IMR-90 (cell line): ENCODE measurements at regions not wholly inside any gene's neighbourhood (a gene's known extent, or its start where the extent isn't known, plus 50 kb on each side); places are given as distances from the start of the nearest gene placed in this dataset.

Experiments used
- ATAC-seq: fragments of 200-7000 bp; cut with Tn5 transposase; 2 replicates; pipeline ENCODE4 v1.9.1; 2020; ENCODE audit warnings: low read depth, mild to moderate bottlenecking, moderate library complexity
- BruUV-seq: library from RNA; stranded (reverse); fragments of 400-500 nt; replicated peaks from 2 replicates; lab custom pipeline; 2021; lab: Mats Ljungman, UMichigan
- CTCF ChIA-PET: fragments of 300-600 bp; formaldehyde crosslinking; extraction: SDS; loops from one replicate; lab custom pipeline; 2021; ENCODE audit warnings: antibody characterized with exemption; lab: Yijun Ruan, JAX
- POLR2A ChIA-PET: fragments of 300-600 bp; sonication (Branson Sonifier 250); formaldehyde crosslinking; loops from one replicate; lab custom pipeline; 2022; ENCODE audit warnings: antibody characterized with exemption; ENCODE audit not compliant: unreplicated experiment; lab: Charles Lee
- DNase-seq: peaks from one replicate; pipeline ENCODE4 v3.0.0; 2013
- H2AFZ ChIP-seq: replicated peaks from 2 replicates; pipeline ENCODE3; 2013; ENCODE audit warnings: low read length, mild to moderate bottlenecking; ENCODE audit not compliant: poor library complexity
- H2AK5ac ChIP-seq: 2 replicates; pipeline ENCODE4 v1.6.1; 2013; ENCODE audit warnings: low read depth, low read length, inconsistent platforms
- H2AK9ac ChIP-seq: replicated peaks from 2 replicates; pipeline ENCODE3; 2013; ENCODE audit warnings: mild to moderate bottlenecking, low read depth, low read length, moderate library complexity; ENCODE audit not compliant: poor library complexity
- H2BK120ac ChIP-seq: 2 replicates; pipeline ENCODE4 v1.6.1; 2013; ENCODE audit warnings: low read depth, low read length, inconsistent platforms
- H2BK15ac ChIP-seq: 3 replicates; pipeline ENCODE4 v1.6.1; 2013; ENCODE audit warnings: low read depth, low read length, inconsistent platforms
- H2BK20ac ChIP-seq: 2 replicates; pipeline ENCODE4 v1.6.1; 2013; ENCODE audit warnings: low read depth, mild to moderate bottlenecking, inconsistent platforms, low read length, moderate library complexity
- H2BK5ac ChIP-seq: 2 replicates; pipeline ENCODE4 v1.6.1; 2013; ENCODE audit warnings: mild to moderate bottlenecking, low read depth, low read length, inconsistent platforms; ENCODE audit not compliant: poor library complexity, severe bottlenecking
- H3K14ac ChIP-seq: replicated peaks from 2 replicates; pipeline ENCODE4 v1.6.1; 2013; ENCODE audit warnings: low read depth, low read length, inconsistent platforms
- H3K18ac ChIP-seq: 2 replicates; pipeline ENCODE4 v1.6.1; 2013; ENCODE audit warnings: low read depth, low read length, control low read depth
- H3K23ac ChIP-seq: 2 replicates; pipeline ENCODE4 v1.6.1; 2013; ENCODE audit warnings: low read depth, low read length, inconsistent platforms
- H3K27ac ChIP-seq: 2 replicates; pipeline ENCODE4 v1.5.1; 2013; ENCODE audit warnings: mild to moderate bottlenecking, control low read depth, low read length; ENCODE audit not compliant: insufficient read depth
- H3K27me3 ChIP-seq: 2 replicates; pipeline ENCODE4 v1.6.1; 2013; ENCODE audit warnings: low read length; ENCODE audit not compliant: control insufficient read depth, insufficient read depth
- H3K36me3 ChIP-seq: 2 replicates; pipeline ENCODE4 v1.6.1; 2013; ENCODE audit warnings: low read length, mixed read lengths; ENCODE audit not compliant: control insufficient read depth, insufficient read depth
- H3K4ac ChIP-seq: 2 replicates; pipeline ENCODE4 v1.6.1; 2013; ENCODE audit warnings: low read depth, low read length, inconsistent platforms
- H3K4me1 ChIP-seq: 2 replicates; pipeline ENCODE4 v1.6.1; 2013; ENCODE audit warnings: low read length, mixed read lengths; ENCODE audit not compliant: control insufficient read depth, insufficient read depth
- H3K4me2 ChIP-seq: 2 replicates; pipeline ENCODE4 v1.6.1; 2013; ENCODE audit warnings: low read depth, mild to moderate bottlenecking, control low read depth, low read length, moderate library complexity
- H3K4me3 ChIP-seq: 2 replicates; pipeline ENCODE4 v1.5.1; 2013; ENCODE audit warnings: low read depth, mild to moderate bottlenecking, control low read depth, low read length, moderate library complexity; ENCODE audit not compliant: insufficient read depth
- H3K56ac ChIP-seq: 2 replicates; pipeline ENCODE4 v1.6.1; 2013; ENCODE audit warnings: low read length, inconsistent platforms; ENCODE audit not compliant: insufficient read depth; ENCODE audit errors: extremely low read depth
- H3K79me1 ChIP-seq, 2 experiments: 2 replicates each; pipeline ENCODE4 v1.6.1; 2013; ENCODE audit warnings: low read length in 2 of 2, inconsistent platforms in 1 of 2, low read depth in 1 of 2
- H3K9ac ChIP-seq: 2 replicates; pipeline ENCODE4 v1.6.1; 2013; ENCODE audit warnings: low read depth, low read length, control low read depth
- H3K9me1 ChIP-seq: 2 replicates; pipeline ENCODE4 v1.6.1; 2013; ENCODE audit warnings: low read length, inconsistent platforms; ENCODE audit not compliant: insufficient read depth
- H3K9me3 ChIP-seq: 2 replicates; pipeline ENCODE4 v1.6.1; 2013; ENCODE audit warnings: low read length; ENCODE audit not compliant: control insufficient read depth, insufficient read depth
- H4K20me1 ChIP-seq: 2 replicates; pipeline ENCODE4 v1.6.1; 2013; ENCODE audit warnings: low read length, inconsistent platforms; ENCODE audit not compliant: insufficient read depth
- H4K5ac ChIP-seq: 2 replicates; pipeline ENCODE4 v1.6.1; 2013; ENCODE audit warnings: mild to moderate bottlenecking, low read depth, low read length, control low read depth
- H4K8ac ChIP-seq, 2 experiments: 2 replicates each; pipeline ENCODE4 v1.6.1; 2013; ENCODE audit warnings: low read depth in 2 of 2, low read length in 2 of 2, control low read depth in 1 of 2, inconsistent platforms in 1 of 2
- H4K91ac ChIP-seq: 2 replicates; pipeline ENCODE4 v1.6.1; 2013; ENCODE audit warnings: low read depth, low read length, inconsistent platforms; ENCODE audit not compliant: insufficient read depth
- BHLHE40 ChIP-seq: fragments of 150-350 bp; IDR thresholded peaks from 2 replicates; pipeline ENCODE4 v1.6.1; 2016; ENCODE audit warnings: mild to moderate bottlenecking, low read depth, low read length
- CEBPB ChIP-seq: IDR thresholded peaks from 2 replicates; pipeline ENCODE4 v1.6.1; 2012; ENCODE audit warnings: low read depth, low read length, improper control_type of control experiment
- CHD1 ChIP-seq: IDR thresholded peaks from 2 replicates; pipeline ENCODE4 v1.6.1; 2012; ENCODE audit warnings: low read depth, low read length, improper control_type of control experiment
- CTCF ChIP-seq: conservative IDR thresholded peaks from 2 replicates; pipeline ENCODE4 v1.5.1; 2012; ENCODE audit warnings: mild to moderate bottlenecking, low read depth, low read length, improper control_type of control experiment
- ELK1 ChIP-seq: fragments of 150-350 bp; IDR thresholded peaks from 2 replicates; pipeline ENCODE4 v1.6.1; 2016; ENCODE audit warnings: low read depth, mild to moderate bottlenecking, low read length, moderate library complexity, borderline replicate concordance
- FOS ChIP-seq: fragments of 150-350 bp; IDR thresholded peaks from 2 replicates; pipeline ENCODE4 v1.6.1; 2016; ENCODE audit warnings: low read depth, low read length
- RAD21 ChIP-seq: IDR thresholded peaks from 2 replicates; pipeline ENCODE4 v1.6.1; 2012; ENCODE audit warnings: low read length, improper control_type of control experiment
- RCOR1 ChIP-seq: IDR thresholded peaks from 2 replicates; pipeline ENCODE4 v1.6.1; 2012; ENCODE audit warnings: mild to moderate bottlenecking, low read length, improper control_type of control experiment; ENCODE audit not compliant: insufficient replicate concordance
- RFX5 ChIP-seq: IDR thresholded peaks from 2 replicates; pipeline ENCODE4 v1.8.0; 2012; ENCODE audit warnings: low read depth, mild to moderate bottlenecking, low read length, moderate library complexity
- SMC3 ChIP-seq: fragments of 150-350 bp; IDR thresholded peaks from 2 replicates; pipeline ENCODE4 v1.6.1; 2016; ENCODE audit warnings: low read depth, mild to moderate bottlenecking, antibody characterized with exemption, low read length, moderate library complexity
- USF2 ChIP-seq: fragments of 150-350 bp; IDR thresholded peaks from 2 replicates; pipeline ENCODE4 v1.6.1; 2017; ENCODE audit warnings: mild to moderate bottlenecking, antibody characterized with exemption, low read length, low read depth
- WGBS, 2 experiments: methylation state at CpG; one replicate each; pipeline versions ENCODE4 v1.1.5 to v1.1.7; 2013; ENCODE audit warnings: missing lambda C conversion rate in 2 of 2; ENCODE audit not compliant: insufficient read length in 1 of 2; ENCODE audit errors: extremely low coverage in 2 of 2; 5-methylcytosine and 5-hydroxymethylcytosine counted together
- dilution Hi-C: fragments of 300-500 bp; cut with HindIII; formaldehyde crosslinking; loops from one replicate; pipeline ENCODE4 v1.14.3; 2018; ENCODE audit warnings: low sequenced_read_pairs; ENCODE audit not compliant: unreplicated experiment
- in situ Hi-C: fragments of 300-500 bp; cut with MboI; formaldehyde crosslinking; loops from 3 replicates; pipeline ENCODE4 v1.14.3; 2019; ENCODE audit warnings: low sequenced_read_pairs, inconsistent platforms, mixed read lengths
- intact Hi-C: fragments of 100-400 bp; cut with micrococcal nuclease; formaldehyde crosslinking; loops from 2 replicates; pipeline ENCODE4 v1.10.0; 2022

- dilution Hi-C loops (no loop called here), intact Hi-C loops (no loop called here), in situ Hi-C loops (no loop called here)
- Histone ChIP-seq H3K9ac (no peak overlapping the region), H3K36me3 (no peaks in the 10 kb centered on the region), H2BK20ac (no peak overlapping the region), H4K5ac (no peak overlapping the region), H3K23ac (no peak overlapping the region), H3K14ac (no peak overlapping the region), H2AFZ (no peak overlapping the region), H3K4me1 (no peaks in the 10 kb centered on the region), H3K4me3 (no peak overlapping the region), H3K56ac (no peak overlapping the region), H2BK5ac (no peak overlapping the region), H4K20me1 (no peaks in the 10 kb centered on the region), H2AK9ac (no peak overlapping the region), H3K79me1 (no peaks in the 10 kb centered on the region), H3K4ac (no peak overlapping the region), H2BK120ac (no peak overlapping the region), H3K27ac (no peak overlapping the region), H2AK5ac (no peak overlapping the region), H2BK15ac (no peak overlapping the region), H3K4me2 (no peak overlapping the region), H4K91ac (no peak overlapping the region), H4K8ac (no peak overlapping the region), H3K18ac (no peak overlapping the region), H3K9me1 (no peaks in the 10 kb centered on the region), H3K27me3 (no peaks in the 10 kb centered on the region; the same call in 1 of the 2 replicates), H3K9me3 (no peaks in the 10 kb centered on the region)
- ATAC-seq (no peak), DNase-seq (no peak)
- ChIA-PET CTCF (no interaction called here), POLR2A (no interaction called here)
- WGBS, 2 experiments: no CpG with 5 or more reads among the region's 3 CpGs
- BruUV-seq: no TSS peak
- TF ChIP-seq ELK1: no peak
- TF ChIP-seq RFX5: no peak
- TF ChIP-seq BHLHE40: no peak
- no peak for TF ChIP-seq CHD1
- no peak for TF ChIP-seq CEBPB
- no peak for TF ChIP-seq SMC3
- TF ChIP-seq RCOR1: no peak
- no peak for TF ChIP-seq USF2
- no peak for TF ChIP-seq CTCF
- no peak for TF ChIP-seq RAD21
- no peak for TF ChIP-seq FOS
Observed at GRCh38 chr5:82802954-82803353, 274.2 kb downstream of the TMEM167A start.
